DMS 273 (cell line): ENCODE measurements at regions not wholly inside any gene's neighbourhood (a gene's known extent, or its start where the extent isn't known, plus 50 kb on each side); places are given as distances from the start of the nearest gene placed in this dataset.
"Not testable (repeated sequence)": the region's sequence is repeated elsewhere in the genome, so short reads cannot be mapped to it uniquely, and the experiment has no call there.

Experiments
- DNase-seq: peaks from one replicate; lab custom pipeline; 2025; ENCODE audit not compliant: unreplicated experiment; lab: John Stamatoyannopoulos, UW

GRCh38 chr6:1009103-1009502 lies 302.8 kb upstream of the FOXQ1 start:
- DNase-seq: no peak

- DNase-seq: no peak
These were observed 304.7 kb upstream of the FOXQ1 start for GRCh38 chr6:1007159-1007558.

GRCh38 chr6:1004885-1005630 lies 306.8 kb upstream of the FOXQ1 start:
- no peak for DNase-seq

DNA sequence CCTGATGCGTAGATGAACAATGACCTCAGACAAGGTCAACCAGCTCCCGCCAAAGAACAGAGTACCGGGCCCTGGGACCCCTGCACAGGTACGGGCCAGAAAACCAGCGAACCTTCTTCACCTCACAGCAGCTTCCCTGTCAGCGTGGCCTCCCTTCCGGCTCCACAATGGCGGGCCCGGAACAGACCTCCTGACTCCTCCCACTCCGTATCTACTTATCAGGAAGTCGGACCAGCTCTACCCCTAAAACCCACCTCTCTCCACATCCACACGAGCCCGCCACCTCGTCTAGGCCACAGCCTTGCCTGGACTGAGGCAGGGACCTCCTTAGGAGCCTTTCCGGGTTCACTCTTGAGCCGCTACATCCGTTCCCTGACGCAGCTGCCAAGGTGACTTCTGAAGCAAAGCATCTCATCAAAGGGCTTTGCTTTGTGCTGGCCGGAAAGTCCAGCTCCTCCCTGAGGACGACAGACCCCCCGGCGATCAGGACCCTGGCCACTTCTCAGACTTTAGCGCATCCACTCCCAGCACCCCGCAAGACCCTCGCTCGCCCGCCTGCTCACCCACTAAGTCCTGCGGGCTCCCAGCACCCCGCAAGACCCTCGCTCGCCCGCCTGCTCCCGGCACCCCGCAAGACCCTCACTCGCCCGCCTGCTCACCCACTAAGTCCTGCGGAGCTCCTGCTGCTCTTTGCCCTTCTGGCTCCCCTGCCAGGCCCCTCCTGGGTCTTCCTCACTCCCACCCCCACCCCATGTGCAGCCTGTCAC lies 308.3 kb upstream of the FOXQ1 start:
- DNase-seq: no peak

GRCh38 chr6:1002989-1003388 lies 308.9 kb upstream of the FOXQ1 start:
- DNase-seq: no peak

DNA sequence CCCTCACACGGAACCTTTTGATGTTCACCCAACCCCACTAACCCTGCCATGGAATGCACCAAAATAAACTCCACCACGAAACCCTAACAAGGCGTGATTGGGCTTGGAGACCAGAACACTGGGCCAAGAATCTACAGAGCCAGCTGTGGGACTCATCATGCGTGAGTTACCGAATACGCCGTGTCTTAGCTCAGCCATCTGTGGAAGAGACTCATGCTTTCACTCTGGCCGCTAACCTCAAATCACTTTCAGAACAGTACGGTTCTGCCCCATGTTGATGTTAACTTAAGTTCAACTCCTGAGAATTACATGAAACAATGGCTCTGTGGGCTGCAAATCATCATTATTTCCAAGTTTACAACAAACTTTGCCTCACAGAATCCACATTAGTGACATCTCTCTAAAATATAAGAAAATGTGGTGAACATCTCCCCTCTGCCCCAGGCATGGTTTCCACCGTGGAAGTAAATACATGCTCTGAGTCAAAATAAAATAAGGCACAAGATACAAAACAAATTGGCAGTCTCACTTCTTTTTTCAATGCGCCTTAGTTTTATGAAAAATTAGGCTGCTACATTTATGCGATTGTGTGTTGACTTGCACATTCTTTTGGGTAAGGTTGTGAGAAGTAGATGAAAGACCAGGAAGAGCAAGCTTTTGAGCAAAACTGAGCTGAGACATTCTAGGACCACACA lies 308.9 kb upstream of the EXOC2 start:
- no peak for DNase-seq

DNA sequence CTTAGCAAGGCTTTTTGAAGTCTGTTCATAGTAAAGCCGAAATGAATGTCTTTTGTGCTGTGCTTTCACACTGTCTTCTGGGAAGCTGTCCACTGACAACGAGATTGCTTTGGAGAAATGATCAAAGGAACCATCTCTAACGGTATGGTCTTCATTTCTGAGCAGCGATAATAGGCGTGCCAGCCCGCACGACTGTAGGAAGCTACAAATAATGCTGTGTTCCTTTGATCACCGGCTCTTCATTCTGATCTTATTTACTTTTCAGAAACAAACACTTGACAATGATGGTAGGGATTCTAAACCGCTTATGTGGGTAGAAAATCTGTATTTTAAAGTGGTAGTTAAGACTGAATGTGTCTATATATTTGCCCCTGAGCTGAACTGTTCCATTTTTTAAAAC lies 306.6 kb upstream of the EXOC2 start:
- no peak for DNase-seq

DNA sequence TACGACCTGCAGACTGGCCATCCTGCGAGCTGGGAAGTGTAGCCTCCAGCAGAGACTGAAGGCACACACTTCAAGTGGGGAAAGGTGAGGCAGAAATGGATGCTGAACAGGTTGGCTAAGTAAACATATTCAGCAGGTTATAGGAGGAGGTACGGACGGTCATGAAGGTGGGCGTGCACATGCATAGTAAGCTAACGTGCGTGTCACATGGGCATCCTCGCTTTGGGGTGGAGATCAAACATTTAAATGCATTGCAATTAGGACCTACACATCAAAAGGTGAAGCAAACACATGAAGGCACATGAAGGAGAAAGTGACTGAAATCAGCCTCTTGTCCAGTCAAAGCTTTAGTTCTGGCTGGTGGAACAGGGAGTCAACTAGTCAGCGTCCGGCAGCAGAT lies 305.6 kb upstream of the EXOC2 start:
- DNase-seq: no peak

DNA sequence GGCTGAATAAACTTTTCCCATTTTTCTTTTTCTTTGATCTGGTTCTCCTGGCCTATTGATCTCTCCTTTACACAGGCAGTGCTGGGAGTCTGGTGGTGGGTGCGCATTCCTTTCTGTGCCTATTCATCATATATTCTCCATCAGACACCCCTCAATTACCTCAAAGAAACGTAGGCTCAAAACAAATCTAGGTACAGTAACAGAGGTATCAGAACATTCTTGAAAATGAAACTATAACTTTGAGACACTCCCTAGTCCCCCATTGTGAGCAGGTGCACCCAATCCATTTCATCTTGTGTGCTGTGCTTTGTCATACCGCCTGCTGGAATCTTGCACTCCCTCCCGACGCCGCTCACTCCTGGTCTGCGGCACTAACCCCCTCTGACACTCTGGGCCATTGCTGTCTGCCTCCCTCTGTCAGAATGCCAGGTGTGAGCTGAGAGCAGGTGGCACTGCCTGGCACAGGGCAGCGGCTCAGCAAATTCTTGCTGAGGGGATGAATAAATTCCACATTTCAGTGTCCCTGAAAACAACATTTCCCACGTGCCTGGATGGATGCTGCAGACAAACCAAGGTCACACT lies 303.4 kb upstream of the EXOC2 start:
- DNase-seq: no peak

DNA sequence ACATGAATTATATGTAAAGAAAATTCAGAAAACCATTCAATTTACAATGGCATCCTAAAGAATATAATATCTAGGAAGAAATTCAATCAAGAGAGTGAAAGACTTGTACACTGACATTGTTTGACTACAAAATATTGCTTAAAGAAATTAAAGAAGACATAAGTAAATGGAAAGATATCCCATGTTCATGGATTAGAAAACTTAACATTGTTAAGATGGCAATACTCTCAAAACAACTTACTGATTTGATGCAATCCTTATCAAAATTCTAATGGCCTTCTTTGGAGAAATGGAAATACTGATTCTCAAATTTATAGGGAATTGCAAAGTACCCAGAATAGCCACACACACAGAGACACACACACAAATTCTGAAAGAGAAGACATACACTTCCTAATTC lies 298.3 kb upstream of the EXOC2 start:
- DNase-seq: no peak

DNA sequence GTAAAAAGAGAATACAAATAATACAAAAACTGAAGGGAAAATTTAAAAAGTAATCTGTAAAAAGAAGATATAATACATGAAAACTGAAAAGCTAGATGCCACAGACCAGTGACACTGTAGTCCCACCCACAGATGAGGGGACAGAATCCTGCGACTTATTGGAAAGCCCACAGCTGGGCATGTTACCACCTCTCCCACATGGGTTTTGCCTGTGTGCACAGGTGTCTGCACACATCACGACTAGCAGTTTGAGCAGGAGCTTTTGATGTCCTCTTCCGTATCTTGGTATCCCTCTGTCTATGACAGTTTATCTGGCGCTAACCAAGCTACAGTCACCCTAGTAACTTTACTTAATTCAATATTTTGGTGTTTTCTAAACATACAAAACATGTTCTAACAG lies 291.1 kb upstream of the EXOC2 start:
- DNase-seq: no peak

DNA sequence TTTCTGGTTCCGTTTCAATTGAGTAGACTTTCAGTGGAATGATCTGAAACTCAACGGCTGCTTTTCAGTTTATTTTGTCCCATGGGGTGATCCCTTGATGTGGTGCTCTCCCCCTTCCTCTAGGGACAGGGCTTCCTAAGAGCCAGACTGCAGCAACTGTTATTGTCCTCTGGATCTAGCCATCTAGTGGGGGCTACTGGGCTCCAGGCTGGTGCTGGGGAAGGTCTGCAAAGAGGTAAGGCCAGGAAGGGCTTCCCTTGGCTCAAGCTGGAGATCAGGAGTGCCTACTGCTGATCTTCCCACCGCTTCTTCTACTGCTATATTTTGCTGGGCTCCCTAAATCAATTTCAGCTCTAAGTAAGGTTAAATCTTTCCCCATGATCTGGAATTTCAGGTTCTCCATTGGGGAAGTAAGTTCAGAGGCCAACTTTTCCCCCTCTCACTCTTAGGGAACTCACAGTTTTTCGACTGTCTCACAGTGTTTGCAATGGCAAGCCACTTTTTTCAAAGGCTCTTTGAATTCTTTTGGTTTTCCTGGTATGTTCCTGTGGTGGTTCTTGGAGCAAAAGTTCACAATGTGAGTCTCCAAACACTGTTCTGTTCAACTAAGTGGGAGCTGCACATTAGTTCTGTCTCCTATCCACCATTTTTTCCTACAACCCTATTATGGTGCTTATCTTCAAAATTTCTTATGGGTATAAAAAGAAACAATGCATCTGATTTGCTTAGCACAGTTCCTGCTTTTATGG lies 286.2 kb upstream of the EXOC2 start:
- no peak for DNase-seq

DNA sequence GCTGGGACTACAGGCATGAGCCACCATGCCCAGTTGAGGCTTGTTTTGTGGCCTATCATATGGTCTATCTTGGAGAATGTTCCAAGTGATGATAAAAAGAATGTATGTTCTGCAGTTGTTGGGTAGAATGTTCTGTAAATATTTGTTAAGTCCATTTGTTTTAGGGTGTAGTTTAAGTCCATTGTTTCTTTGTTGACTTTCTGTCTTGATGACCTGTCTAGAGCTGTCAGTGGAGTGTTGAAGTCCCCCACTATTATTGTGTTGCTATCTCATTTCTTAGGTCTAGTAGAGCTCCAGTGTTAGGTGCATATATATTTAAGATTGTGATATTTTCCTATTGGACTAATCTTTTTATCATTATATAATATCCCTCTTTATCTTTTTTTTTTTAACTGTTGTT lies 284.3 kb upstream of the EXOC2 start:
- not testable (repeated sequence) for DNase-seq

- DNase-seq: no peak
These were observed 279.2 kb upstream of the EXOC2 start for GRCh38 chr6:971981-972640.

GRCh38 chr6:968791-969190 lies 275.9 kb upstream of the EXOC2 start:
- peak; percentile 20 for DNase-seq

- no peak for DNase-seq
These were observed 274.8 kb upstream of the EXOC2 start for GRCh38 chr6:967701-968100.

- no peak for DNase-seq
These were observed 272.4 kb upstream of the EXOC2 start for GRCh38 chr6:965343-965742.

- DNase-seq: no peak
These were observed 270.5 kb upstream of the EXOC2 start for GRCh38 chr6:963456-963855.

DNA sequence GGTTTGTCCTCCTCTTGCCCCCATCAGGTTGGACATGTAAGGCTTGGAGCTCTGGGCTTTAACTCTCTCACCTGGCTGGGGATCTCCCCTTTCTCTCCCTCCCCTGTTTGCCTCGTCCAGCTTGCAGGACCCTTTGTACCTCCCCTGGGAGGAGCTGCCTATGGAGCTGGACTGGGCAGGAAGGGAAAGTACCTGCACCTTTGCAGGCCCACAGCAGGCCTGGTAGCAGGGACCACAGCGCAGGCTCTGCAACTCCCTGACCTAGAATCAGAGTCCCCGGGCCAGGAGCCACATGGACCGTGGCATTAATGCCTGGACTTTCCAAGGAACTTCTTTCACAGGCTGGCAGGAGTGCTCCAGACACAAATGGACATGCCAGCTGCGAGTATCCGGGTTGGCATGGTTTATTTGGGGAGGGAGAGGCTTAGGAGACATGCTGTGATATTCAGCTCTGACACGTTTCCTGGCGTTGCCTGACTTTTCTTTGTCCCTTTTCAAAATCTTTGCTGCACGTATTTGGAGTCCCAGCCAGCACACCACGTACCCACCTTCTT lies 268.5 kb upstream of the EXOC2 start:
- DNase-seq: peak; percentile 27

GRCh38 chr6:960356-960755 lies 267.4 kb upstream of the EXOC2 start:
- no peak for DNase-seq
